Inflammatory macrophage (primary cell): ENCODE measurements at regions not wholly inside any gene's neighbourhood (a gene's known extent, or its start where the extent isn't known, plus 50 kb on each side); places are given as distances from the start of the nearest gene placed in this dataset.

Experiments
- DNase-seq, 2 donors: peaks; one replicate each; pipeline ENCODE4 v3.0.0-alpha.2; 2020 to 2022

DNA sequence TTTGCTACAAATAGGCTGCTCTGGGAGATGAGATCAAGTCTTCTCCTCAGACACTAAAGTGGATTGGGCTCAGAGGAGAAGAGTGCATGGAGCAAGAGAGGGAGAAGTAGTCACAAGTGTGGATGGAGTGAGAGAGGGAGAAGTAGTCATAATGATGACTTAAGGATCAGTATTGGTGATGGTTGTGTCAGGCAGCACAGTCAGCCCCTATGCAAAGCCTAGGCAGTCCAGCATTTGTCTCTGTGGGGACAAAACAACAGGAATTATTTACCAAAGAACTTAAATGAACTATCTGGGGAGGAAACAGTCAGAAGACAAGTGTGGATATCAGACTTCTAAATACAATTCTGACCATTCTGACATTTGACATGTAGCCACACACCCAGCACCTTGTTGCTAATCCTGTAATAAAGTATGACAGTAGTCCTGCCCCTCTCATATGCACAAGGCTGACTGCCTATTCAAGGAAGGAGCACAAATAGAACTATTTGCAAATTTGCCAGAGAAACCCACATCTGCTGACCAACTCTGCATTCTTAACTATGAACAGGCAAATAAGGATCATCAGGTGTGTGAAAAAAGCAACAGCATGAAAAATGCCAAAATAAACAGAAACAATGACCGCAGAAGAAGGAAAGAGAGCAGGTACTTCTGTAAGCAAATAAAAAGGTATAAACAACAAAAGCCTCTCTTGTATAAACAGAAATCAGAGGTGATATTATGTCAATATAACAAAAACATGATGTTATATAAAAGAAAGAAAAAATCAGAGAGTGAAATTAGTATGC lies 1597.9 kb upstream of the ACVR2A start:
- no peak for DNase-seq

DNA sequence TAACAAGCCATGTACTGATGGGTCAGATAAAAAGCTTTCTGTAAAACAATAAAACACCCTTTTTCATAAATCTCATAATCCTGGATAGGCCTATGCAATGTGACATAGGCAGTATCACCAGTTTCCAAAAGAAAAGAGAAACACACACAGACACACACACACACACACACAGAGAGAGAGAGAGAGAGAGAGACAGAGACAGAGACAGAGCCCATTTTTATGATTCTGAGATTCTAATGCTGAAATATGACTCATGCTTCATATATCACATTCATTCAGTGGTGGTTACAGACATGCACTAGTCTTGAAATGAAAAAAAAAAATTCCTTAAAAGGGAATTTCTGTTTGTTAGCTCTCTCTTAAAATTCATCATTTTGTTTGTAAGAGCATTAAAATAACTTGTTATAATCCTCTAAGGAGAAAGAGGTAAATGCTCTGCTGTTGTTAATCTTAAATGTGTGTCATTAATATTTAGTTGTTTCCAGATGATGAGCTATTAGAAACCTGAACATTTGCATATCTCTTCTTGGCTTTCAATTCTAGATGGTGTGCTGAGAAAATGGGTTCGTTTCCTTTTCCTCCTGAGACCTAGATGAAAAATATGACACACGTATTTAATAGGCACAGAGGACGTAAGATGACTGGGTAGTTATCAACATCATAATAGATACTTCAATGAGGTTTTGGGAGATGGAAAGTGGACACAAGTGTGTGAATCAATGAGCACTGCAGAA lies 1598.7 kb upstream of the ACVR2A start:
- no peak for DNase-seq

DNA sequence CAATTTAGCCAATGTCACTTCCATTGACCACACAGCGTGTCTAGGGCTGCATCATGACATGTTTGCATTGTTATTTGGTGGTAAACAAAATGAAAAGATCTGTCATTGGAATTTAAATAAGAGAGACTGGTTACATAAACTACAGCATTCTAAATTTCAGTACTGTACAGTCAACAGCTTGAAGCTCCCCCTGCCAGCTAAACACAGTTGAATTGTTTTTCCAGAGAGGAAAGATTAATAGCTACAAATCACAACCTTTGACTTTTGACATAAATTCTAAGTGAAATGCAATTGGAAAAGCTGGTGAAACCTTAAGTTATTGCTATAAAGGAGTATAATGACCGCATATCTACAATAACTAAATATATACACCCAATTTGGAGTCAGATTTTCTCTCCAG lies 1600.0 kb upstream of the ACVR2A start:
- DNase-seq: no peak

DNA sequence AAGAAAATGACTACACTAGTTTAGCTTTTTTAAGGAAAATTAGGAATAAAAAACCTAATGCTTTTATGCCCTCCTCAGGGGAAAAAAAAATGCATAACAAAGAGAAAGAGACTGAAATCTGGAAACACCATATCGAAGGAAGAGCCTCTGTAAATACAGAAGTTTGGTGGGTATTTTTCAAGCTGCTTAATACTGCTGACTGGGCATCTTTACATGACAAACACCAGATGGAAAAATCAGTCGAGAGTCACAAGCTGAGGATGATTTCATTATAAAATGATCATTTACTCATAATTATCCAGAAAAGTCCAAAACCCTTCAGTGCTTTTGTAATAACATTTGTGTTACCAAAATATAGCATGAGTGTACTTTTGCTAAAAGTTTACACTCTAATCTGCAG lies 1600.7 kb upstream of the ACVR2A start:
- no peak for DNase-seq

DNA sequence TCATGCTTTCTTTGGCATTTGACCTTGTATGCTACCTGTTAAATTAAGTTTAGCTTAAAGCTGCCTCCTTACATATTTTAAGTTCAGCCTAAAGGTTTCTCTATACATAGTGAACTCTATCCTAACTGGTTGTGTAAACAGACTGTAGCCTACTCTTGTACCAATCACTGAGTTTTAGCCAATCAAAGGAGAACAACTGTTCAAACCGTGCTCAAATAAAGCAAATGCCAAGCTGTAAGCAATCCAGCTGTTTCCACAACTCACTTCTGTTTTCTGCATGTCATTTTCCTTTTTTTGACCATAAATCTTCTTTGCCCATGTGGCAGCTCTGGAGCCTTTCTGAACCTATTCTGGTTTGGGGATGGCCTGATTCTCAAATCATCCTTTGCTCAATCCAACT lies 1603.8 kb upstream of the ACVR2A start:
- DNase-seq: no peak

DNA sequence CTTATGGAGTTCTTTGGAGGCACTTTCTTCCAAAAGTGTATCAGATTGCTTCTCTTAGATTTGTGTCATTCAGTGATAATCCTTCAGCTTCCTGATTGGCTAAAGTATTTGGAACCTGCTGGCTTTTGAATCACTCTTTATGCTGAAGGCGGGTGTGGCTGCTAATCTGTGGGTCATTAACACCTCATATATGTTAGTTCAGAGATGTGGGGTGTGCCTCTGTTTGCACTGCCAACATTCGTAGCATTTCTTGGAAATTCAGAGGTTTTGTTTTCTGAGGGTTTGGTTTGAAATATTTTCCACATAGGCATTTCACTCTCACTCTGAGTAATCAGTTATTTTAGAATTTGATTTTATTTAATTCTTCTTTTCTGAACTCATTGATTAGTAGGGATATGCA lies 1604.4 kb upstream of the ACVR2A start:
- no peak for DNase-seq

DNA sequence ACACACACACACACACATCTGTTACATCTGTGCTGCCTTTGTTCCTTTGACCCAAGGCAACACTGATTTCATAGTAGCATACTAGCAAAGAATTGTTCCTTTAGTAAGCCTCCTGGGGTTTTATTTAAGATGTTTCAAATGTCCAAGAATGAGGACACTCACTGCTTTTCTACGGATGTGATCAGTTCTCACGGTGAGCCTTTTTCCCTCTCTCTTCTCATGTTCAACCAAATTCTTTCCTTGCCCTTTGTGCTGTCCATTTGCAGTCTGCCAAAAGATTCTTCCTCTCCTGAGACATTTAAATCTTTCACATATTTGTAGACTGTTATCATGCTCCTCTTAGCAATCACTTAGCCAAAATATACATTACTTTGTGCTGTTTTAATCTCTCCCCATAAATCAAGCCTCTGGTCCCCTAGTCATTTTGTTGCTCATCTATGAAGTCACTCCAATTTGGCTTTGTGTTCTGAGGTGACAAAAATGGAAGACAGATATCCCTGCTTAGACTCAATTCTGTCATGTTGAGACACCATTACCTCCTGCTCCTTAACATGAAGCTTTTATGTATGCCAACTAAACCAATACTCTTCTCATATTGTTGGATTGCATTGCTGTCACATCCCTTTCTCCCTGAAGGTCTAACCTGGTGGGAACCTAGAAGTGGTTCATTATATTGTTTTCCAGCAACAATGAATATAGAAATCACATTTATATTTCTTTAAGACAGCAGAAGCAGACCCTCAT lies 1605.3 kb upstream of the ACVR2A start:
- DNase-seq: no peak

DNA sequence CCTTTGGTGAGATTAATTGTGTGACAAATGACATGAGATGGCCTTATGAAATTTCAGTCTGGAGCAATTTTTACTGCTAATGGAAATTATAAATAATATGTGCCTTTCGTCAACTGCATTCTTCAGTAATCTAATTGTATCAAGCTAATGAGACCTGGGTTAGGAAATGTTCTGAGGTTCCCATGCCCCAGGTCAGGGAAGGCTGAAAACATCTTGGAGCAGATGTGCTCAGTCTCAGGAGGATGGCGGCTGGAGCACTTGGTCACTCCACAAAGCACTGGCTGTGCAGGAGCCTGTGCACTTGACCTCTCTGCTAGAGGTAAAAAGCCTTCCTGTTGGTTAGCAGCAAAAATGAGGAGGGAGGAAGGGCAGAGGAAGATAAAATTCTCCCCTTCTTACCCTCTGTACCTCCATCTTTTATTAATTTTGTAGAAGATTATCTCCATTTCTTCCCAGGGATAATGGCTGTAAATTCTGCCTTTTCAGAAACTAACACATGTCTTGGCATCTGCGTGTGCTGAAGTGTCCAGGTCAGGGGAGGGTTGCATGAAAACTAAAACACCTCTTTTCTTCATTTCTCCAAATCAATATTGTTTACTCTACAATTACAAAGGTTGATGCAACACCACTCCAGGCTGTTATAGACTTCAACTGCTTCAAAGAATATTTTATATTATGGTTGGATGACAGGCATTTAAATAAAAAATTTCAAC lies 1606.4 kb upstream of the ACVR2A start:
- DNase-seq: no peak

DNA sequence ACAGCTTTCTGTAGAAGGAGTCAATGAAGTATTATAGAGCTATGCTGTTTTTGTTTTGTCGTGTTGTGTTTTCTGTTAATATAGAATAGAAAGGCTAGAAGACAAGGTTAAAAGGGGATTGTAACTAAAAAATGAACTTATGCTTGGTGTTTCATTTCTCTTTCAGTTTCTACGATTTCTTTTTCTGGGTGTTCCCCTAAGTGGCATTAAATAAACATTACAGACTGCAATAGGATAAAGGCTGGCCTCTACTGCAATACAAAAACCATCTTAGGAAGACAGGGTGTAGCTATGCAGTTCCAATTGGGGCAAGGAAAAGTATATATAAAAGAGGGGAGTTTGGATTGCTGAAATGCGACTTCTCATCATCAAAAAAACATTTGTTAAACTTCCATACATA lies 1609.7 kb upstream of the ACVR2A start:
- DNase-seq: no peak

DNA sequence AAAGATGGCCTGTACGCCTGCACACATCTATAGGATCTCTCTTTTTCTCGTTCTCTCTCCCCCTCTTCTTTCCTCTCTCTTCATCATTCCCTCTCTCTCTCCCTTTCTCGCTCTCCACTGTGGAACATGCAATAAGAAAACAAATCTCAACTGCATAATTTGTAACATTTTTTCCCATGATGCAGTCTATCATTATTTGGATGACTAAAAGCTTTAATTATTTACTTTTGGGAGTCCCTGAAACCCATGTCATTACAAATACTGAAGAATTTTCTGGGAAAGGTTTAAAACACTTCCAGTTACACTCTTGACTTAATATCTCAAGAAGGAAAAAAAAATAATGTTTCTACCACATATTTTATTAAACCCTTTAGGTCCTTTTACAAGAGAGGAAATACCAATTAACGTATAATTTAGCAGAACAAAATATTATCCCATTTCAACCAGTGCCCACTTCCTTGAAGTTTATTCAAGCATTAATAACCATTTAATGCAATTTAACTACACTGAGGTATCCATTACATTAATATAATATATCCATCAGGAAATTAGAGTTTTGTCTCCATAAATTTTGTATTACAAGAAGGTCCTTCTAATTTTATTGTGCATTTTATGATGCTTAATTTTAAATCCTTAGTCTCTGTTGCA lies 1615.2 kb upstream of the ACVR2A start:
- DNase-seq: no peak

DNA sequence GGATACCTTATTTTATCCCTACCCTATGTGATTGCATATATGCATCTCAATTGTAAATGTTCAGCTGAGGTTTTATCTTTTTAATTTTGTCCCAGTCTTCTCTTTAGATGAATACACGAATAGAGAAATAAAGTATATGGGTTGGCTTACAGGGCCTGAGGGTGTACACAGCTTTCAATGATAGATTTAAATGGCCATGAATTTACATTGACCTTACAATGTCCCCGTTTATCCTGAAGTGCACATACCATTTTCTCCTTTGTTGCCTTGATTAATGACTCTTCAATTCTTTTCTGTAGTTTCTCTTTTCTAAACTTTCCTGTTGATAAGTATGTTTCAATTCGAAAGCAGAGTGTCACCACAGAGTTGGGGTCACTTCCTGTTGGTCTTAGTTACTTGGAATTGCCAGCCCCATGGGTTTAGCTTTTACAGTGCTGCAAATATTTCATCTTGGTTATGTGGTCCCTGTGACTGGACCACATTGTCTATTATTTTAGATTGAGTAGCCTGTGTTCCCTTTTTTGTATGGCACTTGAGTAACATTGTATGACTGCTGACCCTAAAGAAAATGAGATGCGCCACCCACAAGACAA lies 1616.3 kb upstream of the ACVR2A start:
- no peak for DNase-seq

DNA sequence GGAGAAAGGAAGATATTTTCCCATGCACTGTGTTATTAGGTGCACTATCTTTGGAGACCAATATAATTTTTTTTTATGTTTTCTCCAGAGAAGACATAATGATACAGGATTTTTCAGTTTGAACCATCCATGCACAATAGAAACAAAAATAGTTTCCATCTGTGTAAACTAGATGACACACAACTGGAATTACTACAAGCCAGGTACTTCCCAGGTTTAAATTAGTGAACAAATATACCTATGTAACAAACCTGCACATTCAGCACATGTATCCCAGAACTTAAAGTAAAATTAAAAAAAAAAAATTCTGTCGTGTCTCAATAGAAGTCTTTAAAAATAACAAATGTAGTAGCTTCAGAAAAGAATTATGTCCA lies 1616.8 kb upstream of the ACVR2A start:
- DNase-seq: no peak

DNA sequence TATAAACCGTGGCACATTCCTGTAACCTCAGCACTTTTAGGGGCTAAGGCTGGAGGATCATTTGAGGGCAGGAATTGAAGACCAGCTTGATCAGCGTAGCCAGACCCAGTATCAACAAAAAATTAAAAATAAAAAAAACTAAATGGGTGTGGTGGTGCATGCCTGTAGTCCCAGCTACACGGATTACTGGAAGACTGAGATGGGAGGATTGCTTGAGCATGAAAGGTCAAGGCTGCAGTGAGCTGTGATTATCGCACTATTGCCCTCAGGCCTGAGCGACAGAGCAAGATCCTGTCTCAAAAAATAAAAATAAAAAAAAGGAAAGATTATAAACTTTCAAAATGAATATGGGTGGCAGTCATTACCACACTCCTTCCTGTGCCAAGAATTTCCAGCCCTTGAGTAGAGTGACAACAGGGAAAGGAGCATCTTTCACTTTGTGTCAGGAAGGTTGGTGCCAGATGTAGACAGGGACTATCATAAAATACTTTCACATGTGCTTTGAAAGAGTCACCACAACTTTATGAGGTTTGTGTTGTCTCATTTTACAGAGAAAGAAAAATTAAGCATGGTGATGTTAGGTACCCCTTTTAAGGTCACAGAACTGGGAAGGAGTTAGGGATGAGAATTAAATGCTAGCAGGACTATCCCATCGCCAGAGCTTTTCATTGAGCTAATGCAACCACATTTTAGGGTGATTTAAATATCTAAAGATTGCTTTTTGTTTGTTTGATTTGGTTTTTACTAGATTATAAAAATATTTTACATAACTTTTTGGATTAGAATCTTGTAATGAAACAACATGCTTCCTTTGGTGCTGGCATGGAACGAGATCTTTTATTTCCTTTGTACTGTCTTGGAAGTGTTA lies 1617.4 kb upstream of the ACVR2A start:
- no peak for DNase-seq

DNA sequence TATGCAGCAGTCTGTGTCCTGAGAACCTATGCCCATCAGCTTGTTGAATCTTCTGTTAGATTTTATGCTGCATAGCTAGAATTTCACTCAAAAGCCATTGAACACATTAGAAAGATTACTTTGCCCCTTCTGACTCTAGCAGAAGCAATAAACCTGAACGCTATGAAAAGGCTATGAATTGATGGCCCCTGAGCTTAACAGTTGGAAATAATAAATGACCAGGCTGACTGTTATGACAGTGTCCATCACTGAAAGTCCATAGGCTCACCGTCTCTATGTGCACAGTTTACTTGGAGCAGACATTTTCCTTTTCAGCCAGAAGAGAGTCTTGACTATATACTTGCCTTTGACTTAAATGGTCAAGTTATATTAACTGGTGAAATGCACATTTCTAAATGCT lies 1618.8 kb upstream of the ACVR2A start:
- DNase-seq: no peak

DNA sequence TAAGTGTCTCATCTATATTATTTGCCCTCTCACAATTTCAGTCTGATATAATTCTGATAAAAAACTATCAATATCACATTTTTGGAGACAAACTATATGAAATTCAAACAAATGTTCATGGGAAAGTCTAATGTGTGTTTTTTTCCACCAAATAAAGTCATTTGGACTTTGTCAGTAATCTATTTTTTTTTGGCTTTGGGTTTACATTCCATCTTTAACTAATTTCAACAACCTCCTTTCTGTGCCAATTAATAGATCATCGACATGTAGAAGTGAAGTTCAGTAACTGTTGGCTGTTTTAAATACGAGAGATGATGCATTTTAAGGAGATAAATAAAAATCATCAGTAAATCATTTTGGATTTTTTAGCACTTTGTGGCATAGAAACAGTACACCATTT lies 1623.0 kb upstream of the ACVR2A start:
- DNase-seq: no peak

DNA sequence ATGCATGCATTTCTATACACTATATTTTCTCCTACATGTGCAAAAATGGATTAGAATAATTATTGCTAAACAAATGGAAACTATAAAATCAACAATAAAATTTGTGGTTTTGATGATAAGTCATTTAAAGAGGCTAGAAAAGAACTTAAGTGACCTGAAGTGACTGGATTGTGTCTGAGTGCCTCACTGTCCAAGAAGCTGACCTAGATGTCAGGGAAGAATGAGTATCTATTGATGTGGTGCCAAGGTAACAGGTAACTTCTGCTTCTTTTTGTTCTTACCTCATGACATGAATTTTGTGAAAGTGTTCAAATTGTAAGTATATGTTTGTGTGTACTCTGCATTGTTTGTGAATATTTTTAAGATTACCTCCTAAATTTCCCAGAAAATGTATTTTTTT lies 1623.9 kb upstream of the ACVR2A start:
- no peak for DNase-seq

DNA sequence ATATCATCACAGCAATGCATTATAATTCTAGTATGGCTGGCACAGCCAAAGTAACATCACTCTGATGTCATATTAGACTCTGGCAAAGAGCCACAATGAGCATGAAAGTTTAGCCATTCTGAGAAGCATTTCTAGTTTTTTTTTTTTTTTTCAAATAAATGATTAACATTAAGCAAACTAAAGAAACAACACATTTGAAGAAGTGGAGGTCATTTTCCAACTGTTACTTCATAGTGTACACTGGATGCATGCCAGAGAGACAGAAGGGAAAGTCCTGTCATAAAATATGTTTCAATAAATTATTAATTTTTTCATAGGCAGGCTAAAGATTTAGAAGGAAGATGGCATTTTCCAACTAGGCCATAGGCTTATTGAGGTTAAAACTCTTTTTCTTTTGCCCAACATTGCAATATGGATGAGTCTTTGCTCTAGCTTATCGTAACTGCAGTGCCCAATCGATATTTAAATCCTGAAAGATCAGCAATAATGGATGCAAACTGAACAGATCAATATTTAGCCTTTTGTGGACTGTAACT lies 1630.4 kb upstream of the ACVR2A start:
- no peak for DNase-seq

DNA sequence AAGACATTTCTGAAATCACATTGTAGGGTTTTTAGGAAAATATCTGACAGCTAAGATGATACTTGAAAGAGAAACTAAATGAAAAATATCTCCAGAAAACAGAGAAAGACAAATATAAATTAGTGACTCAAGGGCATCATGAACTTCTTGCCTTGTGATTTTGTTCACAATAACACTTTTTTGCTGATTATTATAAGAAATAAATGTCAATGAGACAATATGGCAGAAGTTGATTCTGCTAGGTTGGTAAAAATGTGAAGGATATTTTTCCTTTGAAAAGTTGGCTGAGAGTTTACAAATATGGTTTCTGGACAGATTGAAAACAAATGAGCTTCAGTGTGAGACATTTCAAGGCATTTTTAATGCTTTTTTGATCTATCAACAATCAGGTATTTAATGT lies 1631.2 kb upstream of the ACVR2A start:
- no peak for DNase-seq

DNA sequence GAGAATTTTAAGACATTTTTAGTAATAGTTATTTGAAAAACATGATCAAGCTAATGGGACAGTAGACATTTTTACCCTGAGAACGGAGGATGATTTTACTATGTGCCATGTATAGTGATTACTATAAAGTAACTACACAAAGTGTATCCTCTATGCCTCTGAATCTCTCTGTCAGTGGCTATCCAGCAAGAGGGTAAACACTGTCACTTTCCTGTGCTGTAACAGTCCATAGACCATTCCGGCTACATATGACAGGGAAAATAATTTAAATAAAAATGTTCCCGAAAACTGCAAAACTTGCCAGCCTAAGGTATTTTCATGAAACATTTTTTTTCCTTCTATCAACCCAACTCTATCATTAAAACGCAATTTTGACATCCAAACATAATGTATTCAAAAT lies 1632.2 kb upstream of the ACVR2A start:
- DNase-seq: no peak

DNA sequence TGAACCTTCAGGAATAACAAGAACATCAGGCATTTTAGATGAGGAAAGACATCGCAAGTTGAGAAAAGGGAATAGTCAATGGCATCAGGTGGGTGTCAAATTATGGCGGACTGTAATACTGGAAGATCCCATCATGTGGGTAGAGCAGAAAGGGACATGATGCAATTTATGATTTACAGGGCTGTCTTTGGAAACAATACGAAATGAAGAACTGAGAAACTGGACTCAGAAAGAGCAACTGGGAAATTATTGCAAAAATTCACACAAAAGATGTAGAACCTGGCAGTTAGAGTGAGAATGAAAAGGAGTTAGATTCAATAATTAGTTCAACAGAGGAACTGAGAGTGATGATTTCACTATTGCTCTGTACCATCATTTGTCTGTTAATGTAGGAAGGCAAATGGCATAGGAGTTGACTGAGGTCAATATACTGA lies 1635.0 kb upstream of the ACVR2A start:
- no peak for DNase-seq

DNA sequence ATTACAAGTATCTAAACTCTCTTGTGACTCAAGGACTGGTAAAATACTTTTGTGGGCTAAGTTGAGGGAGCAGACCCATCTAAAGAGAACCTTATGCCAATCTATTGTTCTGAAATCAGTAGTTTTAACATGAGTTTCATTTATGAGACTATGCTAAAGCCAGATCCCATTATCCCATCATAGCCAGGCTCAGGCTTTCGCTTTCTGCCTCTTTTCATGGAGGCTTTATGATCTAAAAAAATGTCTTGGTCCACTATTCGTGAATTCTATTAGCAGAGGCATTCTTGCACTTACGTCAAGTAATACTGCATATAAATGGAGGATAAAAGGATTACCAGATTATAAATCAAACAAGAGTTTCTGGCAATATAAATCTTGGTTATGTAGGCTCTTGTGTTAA lies 1636.9 kb upstream of the ACVR2A start:
- no peak for DNase-seq
